ENCODE measurements at regions not wholly inside any gene's neighbourhood (a gene's known extent, or its start where the extent isn't known, plus 50 kb on each side); places are given as distances from the start of the nearest gene placed in this dataset.

- TF ChIP-seq CTCF (IDR thresholded peaks at IDR 0.05 in 4 of 5, conservative IDR thresholded peaks at IDR 0.05 in 1 of 5) (no peak), POLR2A (IDR thresholded peaks at IDR 0.05) (no peak)
Observed at GRCh38 chr15:29887721-29888120, 65.5 kb upstream of the TJP1 start.
